T follicular helper cell (primary cell): ENCODE measurements at regions not wholly inside any gene's neighbourhood (a gene's known extent, or its start where the extent isn't known, plus 50 kb on each side); places are given as distances from the start of the nearest gene placed in this dataset.

Experiments used
- DNase-seq: peaks from one replicate; pipeline ENCODE4 v3.0.0-alpha.2; 2020; ENCODE audit warnings: low read depth

DNA sequence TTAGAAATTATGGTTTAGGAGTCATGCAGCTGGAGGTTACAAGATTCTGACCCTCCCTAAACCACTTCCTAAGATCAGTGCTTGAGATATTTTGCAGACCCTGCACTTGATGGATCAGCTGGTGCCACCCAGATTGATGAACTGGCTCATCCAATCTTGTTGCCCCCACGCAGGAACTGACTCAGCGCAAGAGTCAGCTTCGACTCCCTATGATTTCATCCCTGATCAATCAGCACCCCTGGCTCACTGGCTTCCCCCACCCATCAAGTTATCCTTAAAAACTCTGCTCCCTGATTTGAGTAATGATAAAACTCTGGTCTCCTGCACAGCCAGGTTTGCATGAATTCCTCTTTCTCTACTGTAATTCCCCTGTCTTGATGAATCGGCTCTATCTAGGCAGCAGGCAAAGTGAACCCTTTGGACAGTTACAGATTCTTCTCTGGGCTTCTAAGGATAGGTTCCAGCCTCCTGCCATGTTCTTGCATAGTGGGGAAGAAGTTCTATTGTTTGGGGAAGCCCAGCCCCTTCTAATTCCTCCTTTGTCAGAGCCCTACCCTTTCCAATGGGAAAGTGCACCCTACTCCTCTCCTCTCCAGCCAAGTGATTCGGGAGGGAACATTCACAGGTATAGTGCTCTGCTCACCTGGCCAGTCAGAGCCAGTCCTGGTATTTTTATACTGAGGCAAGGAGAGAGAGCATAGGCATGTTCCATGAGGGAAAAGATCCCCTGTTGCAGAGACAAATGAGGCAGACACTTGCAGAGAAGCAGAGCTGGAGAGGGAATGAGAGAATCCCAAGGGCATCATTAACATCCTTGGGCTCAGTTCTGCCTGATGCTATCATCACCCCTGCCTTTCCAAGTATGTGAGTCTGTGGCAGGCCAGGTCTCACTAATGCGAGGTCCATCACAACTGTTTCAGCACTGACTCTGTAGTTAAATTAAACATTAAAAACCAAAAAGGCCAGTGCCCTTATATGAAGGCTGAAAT, 224.4 kb upstream of the GALNT17 start:
- DNase-seq: no peak

DNA sequence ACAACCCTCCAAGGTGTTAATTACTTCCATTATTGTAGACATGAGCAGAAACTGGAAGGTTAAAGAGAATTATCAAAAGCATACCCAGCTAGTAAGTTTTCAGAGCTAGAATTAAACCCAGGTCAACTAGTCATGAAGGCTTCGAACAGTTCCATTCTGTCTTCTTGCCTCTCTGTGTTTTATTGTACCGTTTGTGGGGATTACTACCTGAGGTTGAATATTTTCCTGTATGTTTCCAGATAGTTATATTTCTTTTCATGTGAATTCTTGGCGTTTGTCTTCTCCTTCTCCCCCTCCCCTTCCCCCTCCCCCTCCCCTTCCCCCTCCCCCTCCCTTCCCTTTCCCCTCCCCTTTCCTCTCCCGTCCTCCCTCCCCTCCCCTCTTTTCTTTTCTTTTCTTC, 218.0 kb upstream of the GALNT17 start:
- no peak for DNase-seq

DNA sequence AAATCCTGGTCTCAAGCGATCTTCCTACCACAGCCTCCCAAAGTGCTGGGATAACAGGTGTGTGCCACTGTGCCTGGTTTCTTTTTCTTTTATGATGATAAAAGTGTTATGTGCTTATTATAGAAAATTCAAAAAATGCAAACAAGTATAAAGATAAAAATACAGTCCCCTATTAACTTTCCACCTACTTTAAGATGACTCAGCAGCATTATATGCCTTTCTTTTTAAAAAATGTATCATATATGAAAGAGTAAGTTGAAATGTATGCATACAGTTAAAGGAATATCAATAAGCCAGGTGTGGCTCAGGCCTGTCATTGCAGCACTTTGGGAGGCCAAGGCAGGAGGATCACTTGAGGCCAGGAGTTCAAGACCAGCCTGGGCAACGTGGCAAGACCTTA, 216.9 kb upstream of the GALNT17 start:
- DNase-seq: no peak

DNA sequence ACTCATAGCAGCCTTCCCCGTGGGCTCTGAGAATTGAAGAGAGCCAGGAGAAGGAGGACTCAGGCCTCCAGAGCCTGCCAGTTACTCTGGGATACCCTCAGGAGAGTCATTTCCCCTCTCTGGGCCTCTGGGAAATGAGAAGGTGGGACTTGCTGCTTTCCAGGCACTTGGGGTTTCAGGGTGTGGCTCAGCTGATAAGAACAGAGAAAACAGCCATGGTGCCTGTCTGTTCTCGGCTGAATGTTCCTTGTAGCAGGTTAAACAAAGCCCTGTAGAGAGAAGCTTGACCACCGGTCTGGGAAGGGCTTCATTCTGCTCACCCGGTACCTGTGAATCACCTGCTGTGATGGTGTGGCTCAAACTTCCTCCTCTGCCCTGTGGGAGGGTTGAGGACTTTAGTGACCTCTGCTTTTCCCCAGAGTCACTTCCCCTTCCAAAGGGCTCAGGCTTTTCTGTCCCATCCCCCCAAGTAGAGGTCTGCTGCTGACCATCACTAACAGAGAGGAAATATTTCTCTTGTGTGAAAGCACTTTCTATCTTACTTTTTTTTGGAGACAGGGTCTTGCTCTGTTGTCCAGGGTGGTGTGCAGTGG, 212.4 kb upstream of the GALNT17 start:
- no peak for DNase-seq

DNA sequence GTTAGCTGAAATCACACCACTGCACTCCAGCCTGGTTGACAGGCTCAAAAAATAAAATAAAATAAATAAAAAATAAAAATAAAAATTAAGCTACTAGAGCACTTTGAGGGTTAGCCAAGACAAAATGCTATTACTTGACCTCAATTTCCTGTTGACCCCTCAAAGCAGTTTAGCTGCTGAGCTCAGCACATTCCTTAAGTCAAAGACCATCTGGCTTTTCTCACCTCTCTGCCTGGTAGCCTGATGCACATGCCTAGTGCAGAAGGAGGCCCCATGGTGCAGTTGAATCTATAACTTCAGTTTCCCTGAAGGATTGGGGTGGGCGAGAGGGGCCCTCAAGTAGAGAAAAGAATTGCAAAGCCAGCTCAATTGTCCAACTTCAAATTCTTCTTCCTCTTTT, 211.1 kb upstream of the GALNT17 start:
- DNase-seq: no peak

DNA sequence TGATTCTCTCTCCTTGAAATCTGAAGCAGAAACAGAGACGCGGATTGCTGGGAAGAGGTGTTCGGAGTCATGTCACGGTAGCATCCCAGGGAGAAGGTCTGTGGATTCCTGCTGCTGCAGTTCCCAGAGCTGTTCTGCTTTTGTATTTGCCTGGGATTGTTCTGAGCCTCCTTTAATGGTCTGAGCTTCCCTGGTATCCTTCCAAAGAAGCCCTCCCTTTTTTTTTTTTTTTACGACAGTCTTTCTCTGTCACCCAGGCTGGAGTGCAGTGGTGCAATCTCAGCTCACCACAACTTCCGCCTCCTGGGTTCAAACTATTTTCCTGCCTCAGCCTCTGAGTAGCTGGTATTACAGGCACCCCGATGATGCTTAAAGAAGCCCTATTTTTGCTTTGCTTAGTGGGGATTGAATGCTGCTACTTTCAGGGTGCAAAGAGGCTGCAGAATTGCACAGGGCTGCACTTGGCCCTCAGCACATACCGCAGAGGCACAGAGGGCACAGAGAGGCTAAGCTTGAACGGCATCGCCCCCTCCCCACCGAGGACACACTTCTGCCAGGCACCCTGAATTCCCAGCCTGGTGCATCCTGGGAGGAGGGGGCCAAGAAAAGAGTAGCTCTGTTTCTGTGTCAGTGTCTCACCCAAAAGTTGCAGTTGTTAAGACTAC, 208.6 kb upstream of the GALNT17 start:
- no peak for DNase-seq

DNA sequence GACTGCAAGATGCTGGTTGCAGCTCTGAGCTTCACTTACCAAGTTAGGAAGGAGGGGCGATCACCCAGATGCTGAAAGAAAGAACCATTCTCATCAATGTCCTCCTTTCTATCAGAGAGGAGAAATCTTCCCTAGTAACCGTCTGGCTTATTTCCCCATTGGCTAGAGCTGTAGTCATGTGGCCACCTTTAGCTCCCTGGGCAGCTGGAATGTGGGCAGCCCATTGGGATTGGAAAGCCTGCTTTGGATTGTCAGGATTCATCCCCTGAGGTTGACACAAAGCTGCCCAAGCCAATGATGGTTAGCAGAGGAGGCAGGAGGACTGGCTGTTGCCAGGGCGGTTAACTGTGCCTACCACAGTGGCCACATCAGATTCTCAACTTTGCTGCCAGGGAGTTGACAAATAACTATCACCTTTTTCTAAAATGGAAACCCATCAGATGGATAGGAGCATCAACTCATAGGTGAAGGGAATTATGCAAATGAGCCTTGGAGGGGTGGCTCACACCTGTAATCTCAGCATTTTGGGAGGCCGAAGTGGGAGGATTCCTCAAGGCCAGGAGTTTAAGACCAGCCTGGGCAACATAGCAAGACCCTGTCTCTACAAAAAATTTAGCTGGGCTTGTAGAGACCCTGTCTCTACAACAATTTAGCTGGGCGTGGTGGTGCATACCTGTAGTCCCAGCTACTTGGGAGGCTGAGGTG, 206.4 kb upstream of the GALNT17 start:
- DNase-seq: no peak

DNA sequence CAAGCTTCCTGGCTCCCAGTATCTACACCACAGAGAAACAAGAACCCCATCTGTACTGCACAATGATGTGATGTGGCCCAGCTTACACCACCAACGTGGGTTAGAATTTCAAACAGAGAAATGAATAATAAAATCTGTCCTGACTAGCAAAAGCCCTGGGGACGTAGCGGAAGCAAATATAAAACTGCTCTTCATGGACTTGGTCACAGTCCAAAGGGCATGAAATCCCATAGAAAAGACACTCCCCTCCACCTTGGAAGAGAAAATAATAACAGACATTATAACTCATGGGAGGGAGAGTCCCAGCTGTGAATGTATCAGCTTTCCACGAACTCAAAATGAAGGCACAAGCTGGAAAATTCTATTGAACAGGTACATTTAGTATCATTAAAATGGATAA, 205.3 kb upstream of the GALNT17 start:
- DNase-seq: no peak

DNA sequence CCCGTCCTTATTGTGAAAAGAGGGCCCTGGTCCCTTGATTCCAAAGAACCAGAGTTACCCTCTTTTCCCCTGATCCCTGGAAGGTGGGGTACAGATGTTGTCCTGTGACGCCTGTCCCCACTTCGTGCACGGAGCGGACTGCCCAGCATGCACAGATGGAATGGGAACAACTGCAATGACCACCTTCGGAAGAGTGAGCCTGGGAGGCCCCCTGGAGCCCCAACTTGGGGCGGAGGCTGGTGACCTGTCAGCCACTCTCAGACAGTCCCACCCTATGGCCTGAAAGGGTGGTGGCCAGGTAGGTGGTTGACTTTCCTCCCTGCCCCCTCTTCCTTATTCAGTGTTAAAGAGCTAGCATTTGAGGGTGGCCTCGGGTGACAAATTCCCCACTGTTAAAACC, 196.6 kb upstream of the GALNT17 start:
- DNase-seq: no peak

DNA sequence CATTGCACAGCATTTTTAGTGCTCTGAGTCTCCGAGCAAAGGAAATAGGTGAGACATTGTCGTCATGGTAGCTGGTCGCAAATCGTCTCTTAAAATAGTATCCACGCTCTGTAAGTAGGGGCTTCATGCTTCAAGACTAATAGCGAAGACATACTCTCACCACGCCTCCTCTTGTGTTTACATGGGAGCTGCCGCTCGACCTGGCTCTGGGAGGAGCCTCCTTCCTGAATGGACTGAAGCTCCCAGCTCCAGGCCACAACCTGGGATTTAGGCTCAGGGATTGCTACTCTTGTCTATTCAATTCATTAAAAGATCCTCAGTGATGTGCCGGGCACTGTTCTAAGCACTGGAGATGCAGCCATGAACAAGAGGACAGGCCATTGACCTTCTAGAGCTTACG, 196.1 kb upstream of the GALNT17 start:
- no peak for DNase-seq

DNA sequence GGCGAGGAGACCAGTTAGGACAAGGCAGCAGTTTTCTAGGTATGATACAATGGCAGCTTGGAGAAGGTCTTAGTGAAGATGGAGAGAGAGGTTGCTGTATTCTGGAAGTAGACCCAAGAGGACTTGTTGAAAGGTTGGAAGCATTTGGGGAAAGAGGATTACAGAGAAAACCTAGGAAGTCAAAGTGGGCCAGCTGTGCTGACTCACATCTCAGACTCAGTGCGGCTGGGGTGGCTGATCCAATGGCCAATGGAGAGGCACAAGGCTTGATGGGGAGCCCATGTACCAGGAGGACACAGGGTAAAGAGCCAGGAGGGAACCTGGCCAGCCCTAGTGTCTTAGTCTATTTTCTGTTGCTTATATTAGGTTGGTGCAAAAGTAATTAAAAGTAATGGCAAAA, 194.5 kb upstream of the GALNT17 start:
- DNase-seq: no peak

DNA sequence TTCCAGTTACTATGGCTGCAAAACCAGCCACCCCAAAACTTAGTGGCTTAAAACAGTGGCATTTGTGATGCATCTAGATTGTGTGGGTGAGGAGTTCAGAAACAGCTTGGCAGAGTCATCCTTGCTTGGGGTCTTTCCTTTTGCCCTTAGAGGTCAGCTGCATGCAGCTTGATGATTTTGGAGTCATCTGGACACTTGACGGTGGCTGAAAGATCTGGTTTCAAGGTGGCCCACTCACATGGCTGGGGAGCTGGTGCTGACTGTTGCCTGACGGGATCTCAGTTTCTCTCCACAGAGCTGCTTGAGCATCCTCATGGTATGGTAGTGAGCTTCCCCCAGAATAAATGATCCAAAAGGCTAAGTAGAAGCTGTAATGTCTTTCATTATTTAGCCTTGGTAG, 191.3 kb upstream of the GALNT17 start:
- DNase-seq: no peak

DNA sequence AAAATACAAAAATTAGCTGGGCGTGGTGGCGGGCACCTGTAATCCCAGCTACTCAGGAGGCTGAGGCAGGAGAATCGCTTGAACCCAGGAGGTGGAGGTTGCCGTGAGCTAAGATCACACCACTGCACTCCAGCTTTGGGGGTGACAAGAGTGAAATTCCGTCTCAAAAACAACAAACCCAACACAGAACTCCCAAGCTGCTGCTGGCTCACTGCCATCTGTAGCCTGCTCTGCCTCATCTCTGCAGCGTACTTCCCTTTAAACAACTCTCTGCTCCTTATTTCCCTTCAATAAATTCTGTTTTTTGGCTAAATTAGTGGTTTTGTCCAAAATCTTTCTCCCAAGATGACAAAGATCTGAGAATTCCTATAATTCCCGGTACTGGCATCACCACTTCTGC, 189.2 kb upstream of the GALNT17 start:
- DNase-seq: no peak

DNA sequence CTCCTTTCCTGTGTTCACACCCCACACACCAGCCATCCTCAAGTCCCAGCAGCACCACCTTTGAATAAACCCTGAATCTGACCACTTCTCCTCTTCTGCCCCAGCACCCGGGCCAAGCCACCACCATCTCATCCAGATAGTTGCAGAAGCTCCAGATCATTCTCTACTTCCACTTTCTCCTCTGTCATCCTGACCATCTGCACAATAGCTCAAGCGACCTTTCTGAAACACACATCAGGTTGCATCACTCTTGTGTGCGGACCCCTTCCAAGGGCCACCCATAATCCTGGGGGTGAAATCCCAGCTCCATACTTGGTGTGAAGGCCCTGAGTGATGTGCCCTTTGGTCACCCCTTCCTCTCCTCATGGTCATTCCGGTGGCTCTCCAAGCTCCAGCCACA, 187.4 kb upstream of the GALNT17 start:
- no peak for DNase-seq

DNA sequence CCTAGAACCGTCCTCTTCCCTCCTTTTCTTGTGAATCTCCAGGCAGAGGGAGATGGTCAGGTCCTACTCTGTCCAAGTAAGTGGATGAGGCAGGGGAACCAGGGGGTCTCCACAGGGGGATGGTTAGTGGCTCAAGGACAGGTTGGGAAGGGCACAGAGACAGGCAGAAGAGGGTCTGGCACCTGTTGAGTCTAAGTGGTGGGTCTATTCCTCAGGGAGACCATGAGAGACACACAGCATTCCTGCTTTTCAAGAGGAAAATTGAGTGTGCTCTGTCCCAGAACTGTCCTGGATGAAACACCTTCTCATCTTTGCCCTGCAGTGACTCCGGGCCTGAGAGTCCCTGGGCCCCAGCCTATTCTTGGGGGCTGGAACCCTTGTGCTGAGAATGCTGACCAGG, 184.8 kb upstream of the GALNT17 start:
- no peak for DNase-seq

DNA sequence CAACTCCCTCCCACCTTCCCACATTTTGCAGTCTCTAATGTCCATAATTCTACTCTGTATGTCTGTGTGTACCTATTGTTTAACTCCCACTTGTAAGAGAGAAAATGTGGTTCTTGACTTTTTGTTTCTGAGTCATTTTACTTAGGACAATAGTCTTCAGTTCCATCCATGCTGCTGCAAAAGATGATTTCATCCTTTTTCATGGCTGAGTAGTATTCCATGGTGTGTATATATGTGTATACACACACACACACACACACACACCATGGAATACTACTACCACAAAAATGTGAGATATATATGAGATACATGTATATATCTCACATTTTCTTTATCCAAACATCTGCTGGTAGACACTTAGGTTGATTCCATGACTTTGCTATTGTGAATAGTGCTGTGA, 182.1 kb upstream of the GALNT17 start:
- DNase-seq: no peak

DNA sequence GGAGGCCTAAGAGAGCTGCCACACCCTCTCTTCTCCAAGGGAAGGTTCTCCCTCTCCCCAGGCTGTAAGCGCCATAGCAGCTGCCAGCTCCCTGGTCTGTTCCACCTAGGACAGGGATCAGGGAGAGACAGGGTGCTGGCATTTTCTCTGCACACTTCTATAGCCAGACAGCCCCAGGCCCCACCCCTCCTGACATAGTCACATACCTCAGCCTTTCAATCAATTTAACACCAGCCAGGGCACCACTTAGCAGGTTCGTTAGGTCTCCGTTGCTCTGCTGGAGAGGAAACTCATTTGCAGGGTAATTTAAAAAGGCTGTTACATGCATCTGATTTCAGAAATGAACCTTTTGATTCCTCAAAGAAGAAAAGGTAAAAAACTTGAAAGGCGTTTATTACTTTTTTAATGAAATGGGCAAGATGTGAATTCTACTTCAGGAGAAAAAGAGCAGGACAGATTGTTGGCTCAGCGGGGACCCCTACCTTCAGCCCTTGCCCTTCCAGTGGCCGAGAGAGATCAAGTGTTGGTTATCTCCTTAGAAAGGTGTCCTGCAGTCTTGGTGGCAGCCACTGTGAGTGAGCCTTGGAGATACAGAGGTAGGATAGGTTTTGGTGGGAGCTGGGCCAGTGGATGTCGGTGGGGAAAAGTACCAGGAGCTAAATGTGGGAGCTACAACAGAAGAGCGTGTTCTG, 180.5 kb upstream of the GALNT17 start:
- DNase-seq: no peak

DNA sequence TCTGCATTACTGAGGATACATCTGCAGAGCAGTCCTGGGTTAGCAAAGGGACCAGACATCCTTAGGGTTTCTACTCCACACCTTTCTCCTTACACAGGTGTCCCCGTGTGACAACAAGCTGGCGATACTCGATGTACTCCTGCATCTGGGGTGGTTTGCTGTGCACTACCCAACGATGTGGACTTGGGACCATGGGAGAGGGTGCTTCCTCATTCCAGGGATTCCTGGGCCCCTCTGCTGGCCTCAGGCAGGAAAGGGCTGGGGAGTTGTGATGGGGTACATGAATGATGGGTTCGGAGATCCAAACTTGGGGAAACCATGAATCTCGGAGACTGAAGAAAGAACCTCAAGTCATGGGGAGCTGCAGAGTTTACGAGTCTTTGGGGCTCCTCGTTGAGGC, 179.6 kb upstream of the GALNT17 start:
- DNase-seq: no peak

DNA sequence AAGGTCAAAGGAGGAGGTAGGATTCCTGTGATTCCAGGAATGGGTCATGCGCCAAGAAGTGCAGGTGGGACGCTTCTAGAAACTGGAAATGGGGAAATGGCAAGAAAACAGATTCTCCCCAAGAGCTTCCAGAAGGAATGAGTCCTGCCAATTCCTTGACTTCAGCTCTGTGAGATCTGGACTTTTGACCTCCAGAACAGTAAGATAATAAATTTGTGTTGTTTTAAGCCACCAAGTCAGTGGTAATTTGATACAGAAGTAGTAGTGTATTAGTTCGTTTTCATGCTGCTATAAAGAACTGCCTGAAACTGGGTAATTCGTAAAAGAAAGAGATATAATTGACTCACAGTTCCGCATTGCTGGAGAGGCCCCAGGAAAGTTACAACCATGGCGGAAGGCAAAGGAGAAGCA, 178.6 kb upstream of the GALNT17 start:
- no peak for DNase-seq

DNA sequence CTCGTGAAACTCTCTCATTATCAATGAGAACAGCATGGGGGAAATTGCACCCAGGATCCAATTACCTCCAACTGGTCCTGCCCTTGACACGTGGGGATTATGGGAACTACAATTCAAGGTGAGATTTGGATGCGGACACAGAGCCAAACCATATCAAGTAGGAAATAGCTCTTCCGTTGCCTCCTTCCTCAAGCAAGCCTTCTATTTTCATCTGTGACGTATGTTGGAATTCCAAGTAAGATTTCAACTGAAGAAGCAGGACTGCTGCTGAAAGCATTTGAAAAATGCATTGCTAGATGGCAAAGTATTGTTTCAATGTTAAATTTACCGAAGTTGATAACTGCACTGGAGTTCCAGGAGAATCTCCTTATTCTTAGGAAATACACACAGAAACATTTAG, 178.1 kb upstream of the GALNT17 start:
- DNase-seq: no peak

DNA sequence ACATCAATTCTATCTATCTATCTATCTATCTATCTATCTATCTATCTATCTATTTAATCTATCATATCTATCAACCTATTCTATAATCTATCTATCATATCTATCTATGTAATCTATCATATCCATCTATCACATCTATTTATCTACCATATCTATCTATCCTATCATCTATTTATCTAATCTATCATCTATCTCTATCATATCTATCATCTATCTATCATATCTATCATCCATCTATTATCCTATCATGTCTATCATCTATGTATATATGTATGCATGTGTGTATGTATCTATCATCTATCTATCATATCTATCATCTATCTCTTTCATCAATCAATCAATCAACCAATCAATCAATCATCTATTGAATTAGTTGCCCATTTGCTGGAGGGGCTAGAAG, 159.3 kb upstream of the GALNT17 start:
- DNase-seq: no peak

DNA sequence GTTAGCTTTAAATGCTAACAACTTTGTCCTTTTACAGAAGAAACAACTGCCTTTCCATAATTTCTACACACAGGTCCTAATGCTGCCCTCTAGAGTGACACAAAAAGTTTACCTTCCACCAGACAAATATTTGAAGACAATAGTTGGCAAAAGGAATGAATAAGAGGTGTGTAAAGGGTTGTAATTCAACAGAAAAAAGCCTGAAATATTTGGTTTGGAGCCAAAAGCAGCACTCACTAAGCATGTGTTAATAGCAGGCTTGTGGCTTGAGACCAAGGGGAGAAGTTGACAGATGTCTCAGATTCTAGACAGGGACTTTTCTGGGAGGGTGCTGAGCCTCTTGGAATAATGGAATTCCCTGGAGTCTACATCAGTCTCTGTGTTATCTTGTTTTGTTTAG, 156.2 kb upstream of the GALNT17 start:
- no peak for DNase-seq
